ENCODE measurements at regions not wholly inside any gene's neighbourhood (a gene's known extent, or its start where the extent isn't known, plus 50 kb on each side); places are given as distances from the start of the nearest gene placed in this dataset.
"Not testable (repeated sequence)": the region's sequence is repeated elsewhere in the genome, so short reads cannot be mapped to it uniquely, and the experiment has no call there.

DNA sequence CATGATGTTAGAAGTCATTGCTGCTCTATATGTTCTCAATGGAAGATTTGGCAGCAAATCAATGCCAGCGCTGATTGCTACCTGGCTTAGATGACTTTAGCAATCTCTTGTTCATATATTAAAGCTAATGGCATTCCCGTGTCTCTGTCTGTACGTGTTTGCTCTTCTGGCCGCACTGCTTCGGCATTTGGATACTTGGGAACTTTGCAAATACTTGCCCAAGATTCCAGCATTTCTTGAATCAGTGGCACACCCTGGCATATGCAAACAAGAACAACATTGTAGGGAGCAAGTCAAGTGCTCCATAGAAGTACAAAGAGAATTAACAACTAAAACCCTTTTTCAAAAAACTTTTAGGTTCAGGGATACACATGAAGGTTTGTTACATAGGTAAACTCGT is 128.9 kb upstream of the TMEM164 start:
- no peak for DNase-seq (ENCODE audit: insufficient read length, low spot score)
- no peak for FAIRE-seq

DNA sequence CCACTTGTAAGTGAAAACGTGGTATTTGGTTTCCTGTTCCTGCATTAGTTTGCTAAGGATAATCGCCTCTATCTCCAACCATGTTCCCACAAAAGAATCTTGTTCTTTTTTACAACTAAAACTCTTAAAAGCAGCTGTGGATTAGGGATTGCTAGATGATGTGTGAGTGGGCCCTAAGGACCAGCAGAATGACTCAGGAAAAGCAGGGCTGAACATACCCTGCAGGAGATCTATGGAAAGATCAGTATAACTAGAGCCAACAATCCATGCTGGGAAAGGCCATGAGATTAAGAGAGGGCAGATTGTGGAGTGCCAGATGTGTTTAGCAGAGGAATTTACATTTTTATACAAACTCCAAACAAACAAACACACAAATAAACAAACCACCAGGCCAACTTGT is 128.4 kb upstream of the TMEM164 start:
- no peak for FAIRE-seq

DNA sequence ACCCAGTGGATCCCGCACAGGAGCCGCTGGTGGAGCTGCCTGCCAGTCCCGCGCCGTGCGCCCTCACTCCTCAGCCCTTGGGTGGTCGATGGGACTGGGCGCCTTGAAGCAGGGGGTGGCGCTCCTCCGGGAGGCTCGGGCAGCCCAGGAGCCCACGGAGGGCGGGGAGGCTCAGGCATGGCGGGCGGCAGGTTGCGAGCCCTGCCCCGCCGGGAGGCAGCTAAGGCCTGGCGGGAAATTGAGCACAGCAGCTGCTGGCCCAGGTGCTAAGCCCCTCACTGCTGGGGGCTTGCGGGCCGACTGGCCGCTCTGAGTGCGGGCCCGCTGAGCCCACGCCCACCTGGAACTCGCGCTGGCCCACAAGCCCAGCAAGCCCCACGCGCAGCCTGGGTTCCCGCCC is 127.1 kb upstream of the TMEM164 start:
- no peak for FAIRE-seq
- DNase-seq (ENCODE audit: insufficient read length, low spot score): no peak

More for the DNA sequence above, 128.4 kb upstream of the TMEM164 start:
- no peak for DNase-seq (ENCODE audit: insufficient read length, low spot score)

DNA sequence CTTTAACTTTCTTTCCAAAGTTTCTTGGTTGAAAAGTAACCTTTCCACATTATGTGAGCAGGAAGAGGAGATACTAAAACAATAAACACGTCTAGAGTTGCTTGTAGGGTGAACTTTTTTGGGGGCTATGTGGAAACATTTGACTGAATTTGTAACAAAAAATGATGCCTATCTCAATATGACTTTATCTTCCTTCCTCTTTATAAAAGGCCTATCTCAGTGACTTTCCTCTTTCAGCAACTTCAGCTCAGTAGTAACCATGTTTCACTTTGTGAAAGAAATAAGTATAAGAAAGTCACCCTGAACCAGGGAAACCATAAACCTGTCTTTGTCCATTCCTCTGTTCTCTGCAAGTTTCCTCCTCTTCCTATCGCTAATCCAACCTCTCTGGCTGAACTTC is 124.7 kb upstream of the TMEM164 start:
- DNase-seq (ENCODE audit: insufficient read length, low spot score): no peak
- no peak for FAIRE-seq

DNA sequence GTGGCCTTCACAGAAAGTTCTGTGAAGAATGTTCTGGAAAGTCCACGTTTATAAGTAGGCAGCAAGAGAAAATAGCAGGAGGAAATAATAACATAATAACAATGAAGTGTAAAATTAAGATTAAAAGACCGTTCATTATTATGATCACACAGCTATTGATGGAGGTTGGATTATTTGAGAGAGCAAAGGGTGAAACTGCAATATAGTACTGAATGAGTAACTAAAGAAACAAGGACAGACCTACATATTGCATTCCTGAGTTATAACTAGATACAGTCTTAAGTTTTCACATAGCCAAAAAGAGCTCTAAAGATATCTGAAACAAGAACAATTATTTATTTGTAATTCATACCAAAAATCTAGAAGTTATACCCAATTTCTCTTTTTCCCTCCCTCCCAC is 122.9 kb upstream of the TMEM164 start:
- no peak for DNase-seq (ENCODE audit: insufficient read length, low spot score)
- no peak for FAIRE-seq

DNA sequence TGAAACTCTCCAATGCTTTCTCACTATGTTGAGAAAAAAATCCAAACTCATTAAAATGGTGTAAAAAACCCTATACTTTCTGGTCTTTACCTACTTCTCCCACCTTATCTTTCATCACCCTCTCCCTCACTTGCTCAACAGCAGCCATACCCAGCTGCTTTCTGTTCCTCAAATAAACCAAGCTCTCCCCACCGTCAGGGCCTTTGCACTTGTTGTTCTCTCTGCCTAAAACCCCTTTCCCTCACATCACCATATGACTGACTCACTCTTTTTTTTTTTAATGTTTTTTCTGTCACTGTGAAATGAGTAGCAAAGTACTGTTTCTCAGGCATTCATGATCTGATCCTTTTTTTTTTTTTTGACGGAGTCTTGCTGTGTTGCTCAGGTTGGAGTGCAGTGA is 122.3 kb upstream of the TMEM164 start:
- FAIRE-seq (no peak), DNase-seq (ENCODE audit: insufficient read length, low spot score) (no peak)

DNA sequence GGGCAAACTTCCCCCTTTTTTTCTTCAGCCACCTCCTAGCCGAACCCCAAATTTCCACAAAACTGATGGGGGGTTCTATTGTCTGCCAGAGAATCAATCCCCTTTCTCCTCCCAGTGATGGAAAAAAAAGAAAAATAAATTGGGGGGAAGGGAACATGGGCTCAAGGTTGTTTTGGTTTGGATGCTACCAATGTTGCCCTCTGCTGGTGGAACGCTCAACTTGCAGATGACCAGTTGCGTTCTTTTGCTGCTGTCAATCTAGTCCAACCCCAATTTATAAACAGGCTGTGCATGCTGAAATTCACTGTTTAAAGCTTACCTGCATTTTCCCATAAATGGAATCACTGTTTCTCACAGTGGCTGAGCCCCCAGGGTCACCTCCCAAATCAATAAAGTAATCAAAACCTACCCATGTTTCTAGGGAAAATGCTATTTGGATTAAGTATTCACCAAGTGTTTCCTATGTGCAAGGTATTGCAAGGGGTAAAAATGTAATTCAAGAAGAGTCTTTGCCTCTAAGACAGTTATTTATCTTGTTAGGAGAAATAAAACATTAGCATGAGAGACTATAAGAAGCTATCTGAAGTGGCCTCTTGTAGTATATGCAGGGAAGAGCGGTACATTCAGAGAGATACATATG is 116.7 kb upstream of the TMEM164 start:
- peak; percentile 10 for DNase-seq (ENCODE audit: insufficient read length, low spot score)
- no peak for FAIRE-seq

DNA sequence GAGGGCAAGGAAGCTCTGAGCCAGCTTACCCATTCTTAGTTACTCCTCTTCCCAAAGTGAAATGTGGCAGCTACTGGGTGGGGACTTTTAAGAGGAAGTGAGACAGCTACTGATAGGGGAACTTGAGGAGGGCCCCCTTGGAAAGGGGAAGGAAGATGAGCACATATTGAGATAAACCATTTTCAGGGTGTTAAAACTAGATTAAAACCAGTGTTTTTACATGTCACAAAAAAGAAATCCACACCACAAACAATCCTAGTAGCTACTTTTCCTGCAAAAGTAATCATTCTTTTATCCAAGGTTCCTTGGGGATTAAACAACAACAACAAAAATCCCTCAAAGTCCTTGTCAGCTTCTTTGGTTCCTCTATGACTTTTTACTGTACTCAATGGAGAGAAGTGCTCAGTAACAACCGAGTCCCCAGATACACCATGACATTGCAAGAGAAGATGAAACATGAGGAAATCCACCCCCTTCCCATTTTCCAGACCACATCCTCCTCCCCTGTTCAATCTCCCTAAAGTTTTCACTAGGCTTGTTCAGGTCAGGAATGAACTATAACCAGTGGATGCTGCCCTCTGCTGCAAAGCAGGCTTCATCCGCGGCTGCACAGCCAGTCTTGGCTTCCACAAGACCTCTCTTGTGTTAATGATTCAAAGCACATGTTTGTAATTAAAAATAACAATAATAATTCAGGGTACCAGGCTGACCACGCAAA is 113.5 kb upstream of the TMEM164 start:
- FAIRE-seq: no peak

DNA sequence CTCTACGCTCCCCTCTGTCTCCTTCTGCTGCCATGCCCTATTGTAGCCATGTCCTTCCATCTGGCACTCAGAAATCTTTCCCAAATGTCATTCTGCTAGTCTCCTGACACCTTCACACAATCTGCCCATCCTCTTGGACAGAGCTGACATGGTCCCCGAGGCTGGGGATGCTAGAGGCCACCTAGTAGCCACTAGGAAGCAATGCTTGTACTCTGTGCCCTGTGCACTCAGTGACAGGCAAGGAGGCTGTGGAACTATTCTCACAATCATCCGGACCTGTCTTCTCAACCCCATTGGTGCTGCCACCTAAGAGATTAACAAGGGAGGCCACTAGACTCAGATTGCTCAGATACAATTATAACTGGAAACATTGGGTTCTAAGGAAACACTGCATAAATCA is 112.6 kb upstream of the TMEM164 start:
- no peak for DNase-seq (ENCODE audit: insufficient read length, low spot score)

More for the DNA sequence above, 113.5 kb upstream of the TMEM164 start:
- DNase-seq (ENCODE audit: insufficient read length, low spot score): no peak

DNA sequence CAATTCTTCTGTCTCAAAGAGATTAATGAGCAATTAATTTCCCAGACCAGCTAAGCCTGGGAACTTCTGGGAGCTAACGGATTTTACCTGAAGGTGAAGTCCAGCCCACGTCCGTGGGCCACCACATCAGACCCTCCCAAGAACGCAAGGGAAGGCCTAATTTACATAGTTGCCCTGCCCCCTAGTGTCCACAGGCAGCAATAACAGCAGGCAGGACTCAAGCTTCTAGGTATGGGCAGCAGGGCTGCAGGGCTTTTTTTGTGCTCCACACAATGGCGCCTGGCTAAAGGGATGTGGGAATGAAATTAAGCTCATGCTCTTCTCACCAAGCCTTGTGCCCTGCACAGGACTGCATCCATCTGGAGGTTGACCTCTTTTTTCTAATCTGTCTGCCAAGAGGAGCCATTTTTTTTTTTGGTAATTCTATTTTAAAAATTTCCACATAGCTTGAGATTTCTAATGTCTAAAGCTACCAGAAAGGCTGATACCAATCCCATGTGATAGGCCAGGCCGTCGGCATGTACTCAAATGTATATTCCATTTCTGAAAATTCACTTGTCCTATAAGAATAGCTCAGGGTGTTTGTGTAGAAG is 111.9 kb upstream of the TMEM164 start:
- no peak for FAIRE-seq
- DNase-seq (ENCODE audit: insufficient read length, low spot score): peak; percentile 21

More for the DNA sequence above, 112.6 kb upstream of the TMEM164 start:
- FAIRE-seq: no peak

DNA sequence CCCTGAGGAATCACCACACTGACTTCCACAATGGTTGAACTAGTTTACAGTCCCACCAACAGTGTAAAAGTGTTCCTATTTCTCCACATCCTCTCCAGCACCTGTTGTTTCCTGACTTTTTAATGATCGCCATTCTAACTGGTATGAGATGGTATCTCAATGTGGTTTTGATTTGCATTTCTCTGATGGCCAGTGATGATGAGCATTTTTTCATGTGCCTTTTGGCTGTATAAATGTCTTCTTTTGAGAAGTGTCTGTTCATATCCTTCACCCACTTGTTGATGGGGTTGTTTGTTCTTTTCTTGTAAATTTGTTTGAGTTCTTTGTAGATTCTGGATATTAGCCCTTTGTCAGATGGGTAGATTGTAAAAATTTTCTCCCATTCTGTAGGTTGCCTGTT is 106.9 kb upstream of the TMEM164 start:
- not testable (repeated sequence) for FAIRE-seq; DNase-seq (ENCODE audit: insufficient read length, low spot score)

DNA sequence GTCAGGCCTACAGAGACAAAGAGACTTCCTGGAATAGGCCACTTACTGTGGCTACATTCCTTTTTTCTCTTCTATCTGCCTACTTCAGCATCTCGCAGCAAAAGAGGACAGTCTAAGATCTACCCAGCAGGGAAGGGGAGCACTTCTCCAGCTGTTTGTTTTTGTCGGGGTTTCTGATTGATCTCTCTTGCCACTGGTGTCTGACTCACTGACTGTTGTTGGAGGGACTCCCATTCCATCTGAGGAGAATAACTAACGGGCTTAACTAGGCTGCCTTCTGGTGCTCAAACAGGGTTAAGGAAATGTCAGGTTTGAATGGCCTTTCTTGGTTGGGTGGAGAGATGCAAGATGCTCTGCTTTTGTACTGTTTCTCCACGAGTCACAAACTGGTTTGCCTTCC is 100.2 kb upstream of the TMEM164 start:
- no peak for FAIRE-seq
- DNase-seq (ENCODE audit: insufficient read length, low spot score): no peak

DNA sequence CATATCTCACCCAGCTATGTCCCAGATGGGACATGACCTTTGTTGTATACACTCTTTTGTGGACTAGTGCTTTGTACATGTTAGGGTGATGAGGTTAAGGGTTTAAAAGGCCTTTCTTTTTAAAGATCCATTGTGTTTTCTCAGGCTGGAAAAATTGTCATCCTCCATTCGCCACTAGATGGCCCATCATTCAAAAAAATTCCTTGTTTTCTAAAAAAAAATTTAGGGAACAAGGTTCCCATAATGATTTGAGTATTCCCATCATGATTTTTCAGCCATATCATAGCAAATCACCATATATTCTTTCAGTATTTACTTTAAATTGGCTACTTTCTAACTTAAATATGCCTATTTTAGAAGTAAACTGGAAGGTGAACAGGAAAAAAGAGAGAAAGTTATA is 91.9 kb upstream of the TMEM164 start:
- FAIRE-seq (no peak), DNase-seq (ENCODE audit: insufficient read length, low spot score) (no peak)

DNA sequence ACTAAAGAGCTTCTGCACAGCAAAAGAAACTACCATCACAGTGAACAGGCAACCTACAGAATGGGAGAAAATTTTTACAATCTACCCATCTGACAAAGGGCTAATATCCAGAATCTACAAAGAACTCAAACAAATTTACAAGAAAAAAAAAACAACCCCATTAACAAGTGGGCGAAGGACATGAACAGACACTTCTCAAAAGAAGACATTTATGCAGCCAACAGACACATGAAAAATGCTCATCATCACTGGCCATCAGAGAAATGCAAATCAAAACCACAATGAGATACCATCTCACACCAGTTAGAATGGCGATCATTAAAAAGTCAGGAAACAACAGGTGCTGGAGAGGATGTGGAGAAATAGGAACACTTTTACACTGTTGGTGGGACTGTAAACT is 89.9 kb upstream of the TMEM164 start:
- DNase-seq (ENCODE audit: insufficient read length, low spot score); FAIRE-seq: not testable (repeated sequence)

DNA sequence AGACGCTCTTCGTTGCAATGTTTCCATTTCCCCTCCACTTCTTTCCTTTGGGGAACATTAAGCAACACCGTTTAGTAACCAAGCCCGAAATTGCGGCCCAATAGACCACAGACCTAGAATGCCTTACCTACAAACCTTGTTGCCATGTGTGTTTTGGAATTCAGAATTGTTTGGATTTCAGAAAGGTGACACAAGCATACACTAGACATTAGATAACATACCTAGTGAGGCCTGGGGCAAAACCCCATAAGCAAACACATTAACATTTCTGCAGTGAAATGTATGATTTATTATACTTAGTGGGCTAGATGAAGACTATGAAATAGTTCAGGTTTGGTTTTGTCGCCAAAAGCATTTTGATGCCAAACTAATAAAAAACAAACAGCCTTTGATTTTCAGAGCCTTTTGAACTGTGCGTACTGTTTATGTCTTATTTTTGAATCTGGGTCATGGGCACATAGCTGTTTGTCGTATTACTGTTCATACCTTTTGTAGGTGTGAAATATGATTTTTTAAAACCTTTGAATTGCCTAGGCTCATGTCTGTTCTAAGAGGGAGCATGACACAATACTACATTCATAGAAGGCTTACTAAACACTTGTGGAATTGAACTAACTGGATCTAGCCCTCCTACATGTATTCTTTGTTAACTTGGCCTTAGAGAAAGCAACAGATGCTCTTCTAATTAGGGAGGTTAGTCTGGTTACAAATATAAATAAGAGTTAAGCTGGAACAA is 88.6 kb upstream of the TMEM164 start:
- FAIRE-seq: no peak
- no peak for DNase-seq (ENCODE audit: insufficient read length, low spot score)

DNA sequence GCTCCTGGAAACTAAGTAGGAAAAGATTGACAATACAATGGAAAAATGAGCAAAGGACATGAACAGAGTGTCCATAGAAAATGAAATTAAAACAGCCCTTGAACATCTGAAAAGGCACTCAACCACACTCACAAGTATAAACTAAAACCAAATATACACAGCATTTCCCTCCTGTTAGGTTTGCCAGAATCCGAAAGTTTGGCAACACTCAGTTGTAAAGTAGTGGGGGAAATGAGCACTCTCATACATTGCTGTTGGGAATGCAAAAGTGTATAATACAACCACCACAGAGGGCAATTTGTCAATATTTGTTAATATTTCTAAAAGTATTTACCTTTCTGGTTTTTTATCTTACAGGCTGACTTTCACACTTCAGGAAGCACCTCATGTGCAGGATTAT is 84.2 kb upstream of the TMEM164 start:
- FAIRE-seq (no peak), DNase-seq (ENCODE audit: insufficient read length, low spot score) (no peak)

DNA sequence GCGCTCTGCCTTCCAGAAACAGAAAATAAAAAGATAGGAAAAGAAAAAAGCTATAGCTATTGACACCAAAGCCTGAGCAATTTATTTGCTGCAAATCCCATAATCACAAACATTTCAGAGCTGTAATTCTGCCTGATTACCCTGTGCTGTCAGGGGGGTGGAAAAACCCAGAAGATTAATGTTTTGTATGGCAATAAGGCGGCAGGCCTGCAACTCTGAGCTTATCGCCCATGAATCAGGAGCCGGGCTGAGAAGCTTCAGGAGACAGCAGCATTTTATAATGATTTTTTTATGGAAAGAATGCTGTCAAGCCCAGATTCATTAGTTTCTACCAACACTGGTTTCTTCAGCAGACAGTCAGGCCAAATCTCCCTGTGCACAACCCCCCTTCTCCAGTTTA is 82.6 kb upstream of the TMEM164 start:
- FAIRE-seq (no peak), DNase-seq (ENCODE audit: insufficient read length, low spot score) (no peak)

DNA sequence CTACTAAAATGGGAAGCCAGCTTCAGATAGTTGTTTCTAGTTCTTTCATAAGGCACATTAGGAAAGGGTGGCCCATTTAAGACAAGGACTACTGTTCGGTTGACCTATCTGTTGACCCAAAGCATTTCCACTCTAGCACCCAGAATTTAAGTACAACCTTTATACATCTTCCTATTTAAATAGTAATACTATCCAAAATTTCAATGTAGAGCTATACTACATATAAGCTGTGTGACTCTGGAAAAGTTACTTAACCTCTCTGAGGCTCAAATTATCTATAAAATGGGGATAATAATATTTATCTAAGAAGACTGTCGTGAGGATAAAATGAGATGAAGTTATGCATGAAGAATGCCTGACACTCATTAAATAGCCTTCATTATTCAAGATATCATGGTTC is 82.0 kb upstream of the TMEM164 start:
- DNase-seq (ENCODE audit: insufficient read length, low spot score) (no peak), FAIRE-seq (no peak)

DNA sequence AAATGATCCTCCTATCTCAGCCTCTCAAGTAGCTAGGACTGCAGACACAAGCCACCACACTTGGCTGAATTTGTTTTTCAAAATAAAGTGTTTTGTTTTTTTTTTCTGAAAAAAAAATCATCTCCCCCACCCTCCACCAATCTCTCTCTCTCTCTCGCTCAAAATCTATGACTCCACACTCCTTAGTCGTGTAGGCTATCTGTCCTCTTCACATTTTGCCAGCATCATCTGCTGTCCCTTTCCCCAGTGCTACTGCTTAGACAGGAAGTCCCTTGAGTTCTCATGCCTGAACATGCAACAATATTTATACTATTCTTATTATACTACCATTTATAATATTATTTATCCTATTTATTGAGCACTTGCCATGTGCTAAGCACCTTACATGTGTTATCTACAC is 80.7 kb upstream of the TMEM164 start:
- DNase-seq (ENCODE audit: insufficient read length, low spot score) (no peak), FAIRE-seq (no peak)

DNA sequence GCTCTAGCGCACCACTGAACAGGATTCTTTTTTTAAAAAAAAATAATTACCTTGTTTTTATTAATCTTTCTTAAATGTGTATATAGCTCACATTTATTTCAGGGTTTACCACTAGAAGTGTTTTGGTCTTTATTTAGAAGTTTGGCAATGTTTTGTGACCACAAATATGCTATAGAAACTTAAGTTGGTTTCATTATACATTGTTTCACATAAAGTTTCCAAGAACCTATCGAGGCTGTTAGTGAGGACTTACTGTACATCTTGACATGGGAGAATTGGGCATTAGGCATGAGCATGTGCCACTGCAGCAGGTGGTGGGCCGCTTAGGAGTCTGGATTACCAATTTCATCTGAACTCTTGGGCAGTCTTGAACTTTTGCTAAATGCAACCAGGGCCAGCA is 77.9 kb upstream of the TMEM164 start:
- not testable (repeated sequence) for DNase-seq (ENCODE audit: insufficient read length, low spot score); FAIRE-seq

DNA sequence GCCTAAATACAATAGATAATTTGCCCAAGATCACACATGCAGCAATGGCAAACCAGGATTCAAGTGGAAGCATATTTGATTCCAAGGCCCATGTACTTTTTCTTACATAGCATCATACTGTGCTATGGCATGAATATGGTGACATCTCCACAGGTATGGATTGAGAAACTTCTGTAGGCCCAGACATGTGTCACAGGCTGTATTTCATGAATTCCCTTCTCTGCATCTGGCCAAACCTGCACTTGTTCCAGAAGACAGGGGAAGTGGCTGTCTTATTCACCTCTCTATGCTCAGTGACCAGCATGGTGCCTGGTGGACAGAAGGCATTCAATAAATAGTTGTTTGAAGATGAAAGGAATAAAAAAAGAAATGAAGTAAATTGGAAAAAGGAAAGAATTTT is 77.3 kb upstream of the TMEM164 start:
- FAIRE-seq: no peak
- DNase-seq (ENCODE audit: insufficient read length, low spot score): no peak
